ENCODE measurements at regions not wholly inside any gene's neighbourhood (a gene's known extent, or its start where the extent isn't known, plus 50 kb on each side); places are given as distances from the start of the nearest gene placed in this dataset.

GRCh38 chr19:13668964-13669363 lies 95.4 kb upstream of the MRI1 start:
- Histone ChIP-seq H3K4me2 (ENCODE audit: low read depth, low read length) (no peak overlapping the region), H3K9me3 (ENCODE audit: low read length) (0 out of 2 replicates have a peak, but pooled peaks cover 5% of the 10 kb centered on the region), H3K4me1 (ENCODE audit: insufficient read depth, low read length) (no peaks in the 10 kb centered on the region), H3K27me3 (ENCODE audit: control insufficient read depth in 1 of 2, insufficient read depth in 2 of 2, low read length in 2 of 2) (no peaks in the 10 kb centered on the region), H2AFZ (ENCODE audit: low read length) (no peak overlapping the region), H3K4me3 (replicated peaks in 1 of 3; ENCODE audit: insufficient read depth in 1 of 3, low read depth in 2 of 3, low read length in 3 of 3) (no peak overlapping the region), H3K27ac (ENCODE audit: extremely low read length, insufficient read depth, low read length) (no peak overlapping the region), H3K9ac (ENCODE audit: insufficient read depth, low read depth, low read length) (no peak overlapping the region), H3K79me2 (ENCODE audit: insufficient read depth, low read length) (no peaks in the 10 kb centered on the region), H4K20me1 (ENCODE audit: insufficient read depth, low read length) (no peaks in the 10 kb centered on the region), H3K36me3 (replicated peaks in 1 of 2; ENCODE audit: control insufficient read depth in 1 of 2, insufficient read depth in 2 of 2, low read length in 2 of 2) (no peaks in the 10 kb centered on the region)
- BruUV-seq (replicated peaks) = no TSS peak
- DNase-seq (ENCODE audit: low spot score) (no peak), FAIRE-seq (no peak), ATAC-seq (no peak)
- WGBS (ENCODE audit: low lambda C conversion rate) = 26% methylated on average over 9 of the region's 9 CpGs
- in situ Hi-C loops (cut with HindIII; ENCODE audit: extremely low pct_ligation_motif_present, low pct_unique_long_range_greater_than_20kb) = no loop called here
- POLR2A ChIA-PET = no interaction called here
- CTCF ChIA-PET (ENCODE audit: low intra/inter-chr PET ratio, low total read pairs) = no interaction called here
- intact Hi-C loops (cut with micrococcal nuclease; ENCODE audit: unreplicated experiment) = no loop called here
- TF ChIP-seq IRF1 (CRISPR knock-in tag; IDR thresholded peaks at IDR 0.05; ENCODE audit: low read depth) = no peak
- TF ChIP-seq ZNF607 (CRISPR knock-in tag; IDR thresholded peaks at IDR 0.05; ENCODE audit: borderline replicate concordance) = no peak
- TF ChIP-seq FOXO1 (CRISPR knock-in tag; IDR thresholded peaks at IDR 0.05) = no peak
- no peak for TF ChIP-seq PBX2 (CRISPR knock-in tag; IDR thresholded peaks at IDR 0.05)
- TF ChIP-seq GMEB2 (CRISPR knock-in tag; IDR thresholded peaks at IDR 0.05; ENCODE audit: low read depth) = no peak
- no peak for TF ChIP-seq ZNF549 (CRISPR knock-in tag; IDR thresholded peaks at IDR 0.05)

Data from HepG2 (cell line).